K562 (cell line): ENCODE measurements at regions not wholly inside any gene's neighbourhood (a gene's known extent, or its start where the extent isn't known, plus 50 kb on each side); places are given as distances from the start of the nearest gene placed in this dataset.
"Not testable (repeated sequence)": the region's sequence is repeated elsewhere in the genome, so short reads cannot be mapped to it uniquely, and the experiment has no call there.

ENCODE experiments used
- ATAC-seq: fragments of 200-7000 bp; cut with Tn5 transposase; 3 replicates; pipeline ENCODE4 v1.9.1; 2020; ENCODE audit warnings: moderate library complexity
- BruUV-seq: library from RNA; stranded (reverse); fragments of 400-500 nt; replicated peaks from 2 replicates; lab custom pipeline; 2021; lab: Mats Ljungman, UMichigan
- CTCF ChIA-PET: fragments of 300-600 bp; formaldehyde crosslinking; extraction: SDS; loops from one replicate; lab custom pipeline; 2021; ENCODE audit warnings: low intra/inter-chr PET ratio; lab: Yijun Ruan, JAX
- POLR2A ChIA-PET: fragments of 300-600, 350-650 bp; sonication (Branson Sonifier 250); formaldehyde crosslinking; extraction: SDS; loops from one replicate; lab custom pipeline; 2021; ENCODE audit warnings: antibody characterized with exemption, inconsistent platforms; lab: Yijun Ruan, JAX
- DNase-seq, 4 experiments: peaks; one replicate each; pipeline versions ENCODE4 v3.0.0 to v3.0.0-alpha.2; 2011 to 2018; ENCODE audit warnings: low spot score in 3 of 4, mixed read lengths in 3 of 4; ENCODE audit errors: extremely low read depth in 1 of 4
- FAIRE-seq: peaks from 2 replicates; lab custom pipeline; 2011; peaks lifted over from hg19 to GRCh38; lab: Jason Lieb, UNC
- H2AFZ ChIP-seq: 2 replicates; pipeline ENCODE4 v1.6.0; 2011; ENCODE audit warnings: low read depth, low read length, control low read depth, inconsistent platforms
- H3K27ac ChIP-seq: fragments of 200-600 bp; 3 replicates; pipeline ENCODE4 v1.8.0; 2011; ENCODE audit warnings: low read depth, mild to moderate bottlenecking, control low read depth, inconsistent platforms, low read length, moderate library complexity, mixed read lengths; ENCODE audit errors: extremely low read depth
- H3K27me3 ChIP-seq, 2 experiments: fragments of 300-600 bp in 1 of 2; 2 replicates in 1 of 2; 3 replicates in 1 of 2; pipeline versions ENCODE4 v1.6.0 to v1.8.0; 2011; ENCODE audit warnings: inconsistent platforms in 2 of 2, low read length in 2 of 2, mild to moderate bottlenecking in 1 of 2, mixed read lengths in 1 of 2, moderate library complexity in 1 of 2; ENCODE audit not compliant: control insufficient read depth in 2 of 2, insufficient read depth in 2 of 2
- H3K36me3 ChIP-seq: fragments of 300-600 bp; 3 replicates; pipeline ENCODE4 v1.8.0; 2011; ENCODE audit warnings: mild to moderate bottlenecking, low read length, inconsistent platforms; ENCODE audit not compliant: control insufficient read depth, insufficient read depth
- H3K4me1 ChIP-seq, 2 experiments: fragments of 200-600 bp in 1 of 2; replicated peaks in 1 of 2; 2 replicates in 1 of 2; 3 replicates in 1 of 2; pipeline versions ENCODE4 v1.5.1 to v1.8.0; 2011; ENCODE audit warnings: inconsistent platforms in 2 of 2, low read length in 2 of 2, mild to moderate bottlenecking in 1 of 2, mixed read lengths in 1 of 2, moderate library complexity in 1 of 2; ENCODE audit not compliant: control insufficient read depth in 2 of 2, insufficient read depth in 2 of 2
- H3K4me2 ChIP-seq: 2 replicates; pipeline ENCODE4 v1.6.1; 2011; ENCODE audit warnings: low read length, control low read depth, inconsistent platforms, mixed read lengths; ENCODE audit not compliant: insufficient read depth
- H3K4me3 ChIP-seq: fragments of 200-600 bp; sonication (generic), shearing (Covaris generic); 2 replicates; pipeline ENCODE4 v1.5.1; 2016; ENCODE audit warnings: control low read depth, inconsistent platforms
- H3K79me2 ChIP-seq: fragments of 200-600 bp; 3 replicates; pipeline ENCODE4 v1.8.0; 2011; ENCODE audit warnings: low read length, inconsistent platforms; ENCODE audit not compliant: control insufficient read depth, insufficient read depth
- H3K9ac ChIP-seq, 2 experiments: 2 replicates each; pipeline versions ENCODE4 v1.6.0 to v1.6.1; 2011; ENCODE audit warnings: low read depth in 2 of 2, low read length in 2 of 2, control low read depth in 1 of 2, inconsistent platforms in 1 of 2, mild to moderate bottlenecking in 1 of 2, mixed read lengths in 1 of 2; ENCODE audit not compliant: insufficient read depth in 1 of 2
- H3K9me1 ChIP-seq: one replicate; pipeline ENCODE4 v1.6.0; 2011; ENCODE audit warnings: inconsistent platforms, mild to moderate bottlenecking, low read length, moderate library complexity; ENCODE audit not compliant: control insufficient read depth, insufficient read depth
- H3K9me3 ChIP-seq: replicated peaks from 2 replicates; pipeline ENCODE4 v1.5.1; 2011; ENCODE audit warnings: low read depth, low read length, inconsistent platforms; ENCODE audit not compliant: control insufficient read depth, insufficient read depth
- H4K20me1 ChIP-seq: replicated peaks from 2 replicates; pipeline ENCODE4 v1.6.1; 2011; ENCODE audit warnings: low read length, inconsistent platforms, mixed read lengths; ENCODE audit not compliant: control insufficient read depth, insufficient read depth
- PTBP1 ChIP-seq: fragments of 200-400 bp; formaldehyde crosslinking; IDR thresholded peaks from 2 replicates; pipeline ENCODE4 v1.6.1; 2017; ENCODE audit warnings: low read depth, low read length
- ZNF584 ChIP-seq: fragments of 200-800 bp; sonication (Bioruptor generic); IDR thresholded peaks from 2 replicates; pipeline ENCODE4 v1.6.1; 2016; ENCODE audit warnings: low read depth, mild to moderate bottlenecking, missing genetic modification characterization, missing compliant biosample characterization
- WGBS: fragments of 100-300 bp; shearing (Covaris generic); methylation state at CpG from one replicate; pipeline ENCODE4 v1.1.6; 2016; ENCODE audit warnings: low coverage, mixed read lengths; ENCODE audit not compliant: insufficient coverage; ENCODE audit errors: missing lambda C conversion rate; 5-methylcytosine and 5-hydroxymethylcytosine counted together
- in situ Hi-C: fragments of 300-500 bp; cut with MboI; formaldehyde crosslinking; loops from 4 replicates; pipeline ENCODE4 v1.15.0; 2018; ENCODE audit warnings: inconsistent platforms, mixed read lengths
- intact Hi-C: fragments of 100-400 bp; cut with micrococcal nuclease; formaldehyde crosslinking; loops from 2 replicates; pipeline ENCODE4 v1.14.2; 2022
- TF ChIP-seq, protein P1 (sequence below): fragments of 450-650 bp; formaldehyde crosslinking; conservative IDR thresholded peaks from 2 replicates; pipeline ENCODE4 v1.4.0; 2022; ENCODE audit warnings: mild to moderate bottlenecking, missing genetic modification characterization

DNA sequence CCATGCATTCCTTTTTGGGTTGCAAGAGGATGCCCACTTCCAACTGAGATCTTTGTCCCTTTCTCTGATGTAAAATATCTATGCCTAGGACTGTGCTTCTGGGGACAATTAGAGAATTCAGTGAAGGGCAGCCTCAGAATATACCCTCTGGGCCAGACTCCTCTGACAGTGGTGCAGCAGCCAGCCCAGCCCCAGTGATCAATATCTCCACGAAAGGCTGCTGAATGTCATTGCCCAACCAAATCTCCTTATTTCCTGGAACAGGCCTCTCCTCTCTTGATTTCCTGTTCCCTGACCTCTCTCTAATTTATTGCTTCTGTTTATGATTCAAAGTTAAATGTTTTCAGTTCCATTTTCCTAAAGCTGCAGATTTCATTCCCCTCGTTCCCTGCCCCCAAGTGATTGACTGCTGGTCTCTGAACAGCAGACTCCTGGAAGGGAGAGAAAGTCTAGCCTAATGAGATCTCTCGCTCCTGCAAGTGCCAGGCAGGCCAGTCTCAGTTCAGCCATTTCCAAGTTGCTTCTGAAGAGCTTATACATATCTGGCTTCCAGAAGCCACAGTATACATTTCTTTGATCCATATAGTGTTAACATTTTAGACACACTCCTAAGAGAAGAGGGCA lies 104.4 kb upstream of the SALL1 start (continued):
- TF ChIP-seq, protein P1, sequence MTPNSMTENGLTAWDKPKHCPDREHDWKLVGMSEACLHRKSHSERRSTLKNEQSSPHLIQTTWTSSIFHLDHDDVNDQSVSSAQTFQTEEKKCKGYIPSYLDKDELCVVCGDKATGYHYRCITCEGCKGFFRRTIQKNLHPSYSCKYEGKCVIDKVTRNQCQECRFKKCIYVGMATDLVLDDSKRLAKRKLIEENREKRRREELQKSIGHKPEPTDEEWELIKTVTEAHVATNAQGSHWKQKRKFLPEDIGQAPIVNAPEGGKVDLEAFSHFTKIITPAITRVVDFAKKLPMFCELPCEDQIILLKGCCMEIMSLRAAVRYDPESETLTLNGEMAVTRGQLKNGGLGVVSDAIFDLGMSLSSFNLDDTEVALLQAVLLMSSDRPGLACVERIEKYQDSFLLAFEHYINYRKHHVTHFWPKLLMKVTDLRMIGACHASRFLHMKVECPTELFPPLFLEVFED (CRISPR knock-in tag): no peak
- TF ChIP-seq PTBP1 (no peak), ZNF584 (no peak)

DNA sequence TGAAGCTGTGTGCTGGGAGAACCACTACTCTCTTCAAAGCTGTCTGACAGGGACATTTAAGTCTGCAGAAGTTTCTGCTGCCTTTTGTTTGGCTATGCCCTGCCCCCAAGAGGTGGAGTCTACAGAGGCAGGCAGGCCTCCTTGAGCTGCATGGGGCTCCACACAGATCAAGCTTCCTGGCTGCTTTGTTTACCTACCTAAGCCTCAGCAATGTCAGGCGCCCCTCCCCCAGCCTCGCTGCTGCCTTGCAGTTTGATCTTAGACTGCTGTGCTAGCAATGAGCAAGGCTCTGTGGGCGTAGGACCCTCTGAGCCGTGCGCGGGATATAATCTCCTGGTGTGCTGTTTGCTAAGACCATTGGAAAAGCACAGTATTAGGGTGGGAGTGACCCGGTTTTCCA lies 103.3 kb upstream of the SALL1 start:
- H3K9me1 ChIP-seq, H3K4me3 ChIP-seq, H3K27me3 ChIP-seq, H3K9ac ChIP-seq, H3K36me3 ChIP-seq, intact Hi-C loops, ATAC-seq, H3K4me2 ChIP-seq, FAIRE-seq, BruUV-seq, H2AFZ ChIP-seq, H3K4me1 ChIP-seq, CTCF ChIA-PET, in situ Hi-C loops, H3K9me3 ChIP-seq, H3K27ac ChIP-seq, DNase-seq, H4K20me1 ChIP-seq, H3K79me2 ChIP-seq: not testable (repeated sequence)
- POLR2A ChIA-PET: interaction anchor here (0.7 kb wide), 1 partner anchor 75 kb away, joined by 3 read pairs; no protein-coding TSS in a partner anchor
- 0% methylated on average over 7 of the region's 7 CpGs for WGBS
